HG02884 (cell line): ENCODE measurements at regions not wholly inside any gene's neighbourhood (a gene's known extent, or its start where the extent isn't known, plus 50 kb on each side); places are given as distances from the start of the nearest gene placed in this dataset.

Source experiments
- ATAC-seq: cut with Tn5 transposase; IDR thresholded peaks from one replicate; pipeline ENCODE4 v1.9.1; 2021; ENCODE audit warnings: mild to moderate bottlenecking, moderate library complexity; ENCODE audit not compliant: unreplicated experiment

GRCh38 chr5:167814040-167814439 is 477.4 kb upstream of the WWC1 start:
- ATAC-seq, result no peak

- ATAC-seq, result no peak
Observed at GRCh38 chr5:167814828-167815227, 476.6 kb upstream of the WWC1 start.

GRCh38 chr5:167816354-167816753 is 475.1 kb upstream of the WWC1 start:
- no peak for ATAC-seq

- no peak for ATAC-seq
Observed at GRCh38 chr5:167816864-167817263, 474.6 kb upstream of the WWC1 start.

- peak; percentile 94 for ATAC-seq
Observed at GRCh38 chr5:167819406-167819805, 472.0 kb upstream of the WWC1 start.

GRCh38 chr5:167820101-167820990 is 471.1 kb upstream of the WWC1 start:
- no peak for ATAC-seq

- ATAC-seq, result no peak
Observed at GRCh38 chr5:167821151-167821550, 470.3 kb upstream of the WWC1 start.

GRCh38 chr5:167821669-167822068 is 469.8 kb upstream of the WWC1 start:
- ATAC-seq, result no peak

- no peak for ATAC-seq
Observed at GRCh38 chr5:167822241-167822640, 469.2 kb upstream of the WWC1 start.

- ATAC-seq, result no peak
Observed at GRCh38 chr5:167823405-167823804, 468.0 kb upstream of the WWC1 start.

- ATAC-seq, result no peak
Observed at GRCh38 chr5:167827766-167828165, 463.7 kb upstream of the WWC1 start.

GRCh38 chr5:167831754-167832504 is 459.5 kb upstream of the WWC1 start:
- ATAC-seq, result no peak

- ATAC-seq, result no peak
Observed at GRCh38 chr5:167832609-167833008, 458.8 kb upstream of the WWC1 start.

GRCh38 chr5:167833456-167833855 is 458.0 kb upstream of the WWC1 start:
- ATAC-seq, result no peak

GRCh38 chr5:167835146-167835545 is 456.3 kb upstream of the WWC1 start:
- no peak for ATAC-seq

GRCh38 chr5:167837127-167837526 is 454.3 kb upstream of the WWC1 start:
- ATAC-seq, result no peak

- no peak for ATAC-seq
Observed at GRCh38 chr5:167839065-167839464, 452.4 kb upstream of the WWC1 start.

- no peak for ATAC-seq
Observed at GRCh38 chr5:167840527-167841130, 450.8 kb upstream of the WWC1 start.

GRCh38 chr5:167843881-167844572 is 447.4 kb upstream of the WWC1 start:
- no peak for ATAC-seq

GRCh38 chr5:167845952-167846351 is 445.5 kb upstream of the WWC1 start:
- no peak for ATAC-seq

GRCh38 chr5:167849874-167850273 is 441.6 kb upstream of the WWC1 start:
- ATAC-seq, result no peak
